22Rv1 (cell line): ENCODE measurements at regions not wholly inside any gene's neighbourhood (a gene's known extent, or its start where the extent isn't known, plus 50 kb on each side); places are given as distances from the start of the nearest gene placed in this dataset.

ENCODE experiments used
- CTCF ChIP-seq: fragments of 450-650 bp; IDR thresholded peaks from 2 replicates; pipeline ENCODE4 v1.5.1; 2017; ENCODE audit warnings: mild to moderate bottlenecking
- ZFX ChIP-seq: fragments of 450-650 bp; IDR thresholded peaks from 2 replicates; pipeline ENCODE4 v1.6.1; 2017; ENCODE audit warnings: antibody characterized with exemption, borderline replicate concordance

GRCh38 chr5:143700994-143701393, 111.0 kb upstream of the HMHB1 start:
- TF ChIP-seq CTCF (no peak), ZFX (no peak)
